Testis (tissue), 2 donors: ENCODE measurements at regions not wholly inside any gene's neighbourhood (a gene's known extent, or its start where the extent isn't known, plus 50 kb on each side); places are given as distances from the start of the nearest gene placed in this dataset.
A peak's percentile ranks its signal among the peaks of the same experiment; 100 is the strongest.

Experiments used
- DNase-seq: peaks from one replicate; pipeline ENCODE4 v3.0.0-alpha.2; 2019
- H3K27ac ChIP-seq, 2 donors: fragments of 200-600 bp; sonication (generic); one replicate each; pipeline ENCODE4 v1.5.1; 2019
- H3K27me3 ChIP-seq: fragments of 200-600 bp; sonication (generic); one replicate; pipeline ENCODE4 v1.5.1; 2019
- H3K36me3 ChIP-seq: fragments of 200-600 bp; sonication (generic); one replicate; pipeline ENCODE4 v1.5.1; 2017; ENCODE audit warnings: low read depth; ENCODE audit errors: missing control alignments
- H3K4me1 ChIP-seq: fragments of 200-600 bp; sonication (generic); one replicate; pipeline ENCODE4 v1.5.1; 2019
- H3K4me3 ChIP-seq, 2 donors: fragments of 200-600 bp; sonication (generic); one replicate each; pipeline ENCODE4 v1.5.1; 2017 to 2019
- H3K9me3 ChIP-seq: fragments of 200-600 bp; sonication (generic); one replicate; pipeline ENCODE4 v1.5.1; 2017
- POLR2A ChIP-seq: fragments of 450-650 bp; IDR thresholded peaks from one replicate; pipeline ENCODE4 v1.6.1; 2017; ENCODE audit warnings: antibody characterized with exemption, mild to moderate bottlenecking, moderate library complexity
- WGBS, 2 donors: methylation state at CpG; one replicate each; pipeline ENCODE4 v1.1.5; 2018; 5-methylcytosine and 5-hydroxymethylcytosine counted together
- intact Hi-C: fragments of 100-400 bp; cut with DNase I; formaldehyde crosslinking; loops from one replicate; pipeline ENCODE4 v1.15.1; 2023; ENCODE audit warnings: low total_unique reads
- TF ChIP-seq, protein P1 (sequence below), 3 experiments: fragments of 450-650 bp in 2 of 3; fragments of 200-600 bp in 1 of 3; sonication (generic) in 1 of 3; IDR thresholded peaks; one replicate each; pipeline ENCODE4 v1.5.1; 2016 to 2019; ENCODE audit warnings: antibody characterized with exemption in 3 of 3, mild to moderate bottlenecking in 2 of 3, moderate library complexity in 1 of 3

- Histone ChIP-seq H3K9me3 (no peaks in the 10 kb centered on the region), H3K4me1 (no peaks in the 10 kb centered on the region), H3K27me3 (no peaks in the 10 kb centered on the region), H3K27ac (no peak overlapping the region), H3K36me3 (no peaks in the 10 kb centered on the region), H3K4me3 (no peak overlapping the region)
- 30 to 31% methylated on average over 1 of the region's 1 CpG for WGBS, 2 donors
- no peak for DNase-seq
- intact Hi-C loops: no loop called here
- TF ChIP-seq POLR2A: no peak
- TF ChIP-seq, protein P1, sequence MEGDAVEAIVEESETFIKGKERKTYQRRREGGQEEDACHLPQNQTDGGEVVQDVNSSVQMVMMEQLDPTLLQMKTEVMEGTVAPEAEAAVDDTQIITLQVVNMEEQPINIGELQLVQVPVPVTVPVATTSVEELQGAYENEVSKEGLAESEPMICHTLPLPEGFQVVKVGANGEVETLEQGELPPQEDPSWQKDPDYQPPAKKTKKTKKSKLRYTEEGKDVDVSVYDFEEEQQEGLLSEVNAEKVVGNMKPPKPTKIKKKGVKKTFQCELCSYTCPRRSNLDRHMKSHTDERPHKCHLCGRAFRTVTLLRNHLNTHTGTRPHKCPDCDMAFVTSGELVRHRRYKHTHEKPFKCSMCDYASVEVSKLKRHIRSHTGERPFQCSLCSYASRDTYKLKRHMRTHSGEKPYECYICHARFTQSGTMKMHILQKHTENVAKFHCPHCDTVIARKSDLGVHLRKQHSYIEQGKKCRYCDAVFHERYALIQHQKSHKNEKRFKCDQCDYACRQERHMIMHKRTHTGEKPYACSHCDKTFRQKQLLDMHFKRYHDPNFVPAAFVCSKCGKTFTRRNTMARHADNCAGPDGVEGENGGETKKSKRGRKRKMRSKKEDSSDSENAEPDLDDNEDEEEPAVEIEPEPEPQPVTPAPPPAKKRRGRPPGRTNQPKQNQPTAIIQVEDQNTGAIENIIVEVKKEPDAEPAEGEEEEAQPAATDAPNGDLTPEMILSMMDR (IDR thresholded peaks at IDR 0.05): no peak
Measured at GRCh38 chr12:90888316-90888715, 66.7 kb downstream of the CCER1 start.

GRCh38 chr12:90883456-90883855, 71.5 kb downstream of the CCER1 start:
- Histone ChIP-seq H3K4me1 (no peaks in the 10 kb centered on the region), H3K36me3 (no peaks in the 10 kb centered on the region), H3K27ac (no peak overlapping the region), H3K4me3 (peak overlapping the region in 1 of 2 donors; percentile 9), H3K9me3 (no peaks in the 10 kb centered on the region), H3K27me3 (no peaks in the 10 kb centered on the region)
- intact Hi-C loops: no loop called here
- no peak for TF ChIP-seq POLR2A
- TF ChIP-seq, protein P1 (IDR thresholded peaks at IDR 0.05): no peak
- WGBS, 2 donors: 70 to 78% methylated on average over 4 of the region's 4 CpGs
- DNase-seq: no peak

GRCh38 chr12:90871726-90872096, 83.3 kb downstream of the CCER1 start:
- TF ChIP-seq, protein P1 (IDR thresholded peaks at IDR 0.05): no peak
- no peak for TF ChIP-seq POLR2A
- Histone ChIP-seq H3K27ac (no peak overlapping the region), H3K27me3 (no peaks in the 10 kb centered on the region), H3K4me1 (no peaks in the 10 kb centered on the region), H3K9me3 (no peaks in the 10 kb centered on the region), H3K36me3 (no peaks in the 10 kb centered on the region), H3K4me3 (no peak overlapping the region)
- no peak for DNase-seq
- intact Hi-C loops: no loop called here
- 76 to 79% methylated on average over 2 of the region's 2 CpGs for WGBS, 2 donors

GRCh38 chr12:90870971-90871725, 83.8 kb downstream of the CCER1 start:
- no peak overlapping the region for H3K4me3 ChIP-seq
- TF ChIP-seq, protein P1 (IDR thresholded peaks at IDR 0.05): no peak
- no peak for TF ChIP-seq POLR2A

DNA sequence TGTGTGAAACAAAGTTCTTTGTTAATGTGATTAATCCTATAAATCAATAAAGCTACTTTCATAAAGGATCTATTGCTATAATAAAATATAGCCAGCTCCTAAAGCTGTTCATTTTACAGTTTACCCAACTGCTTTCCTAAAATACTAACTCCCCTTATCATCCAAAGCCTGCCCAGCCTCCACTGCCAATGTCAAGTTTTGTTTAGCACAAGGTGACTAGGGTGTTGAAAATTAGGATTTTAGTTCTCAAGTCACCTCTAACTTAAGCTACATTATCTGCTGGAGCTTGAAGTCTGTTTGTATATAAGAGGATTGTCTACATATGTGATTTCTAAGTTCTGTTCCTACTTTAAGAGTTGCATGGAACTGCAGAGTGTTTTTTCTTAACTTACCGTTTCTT, 86.3 kb downstream of the CCER1 start:
- Histone ChIP-seq H3K27me3 (no peaks in the 10 kb centered on the region), H3K4me3 (no peak overlapping the region), H3K9me3 (no peaks in the 10 kb centered on the region), H3K36me3 (no peaks in the 10 kb centered on the region), H3K4me1 (no peaks in the 10 kb centered on the region), H3K27ac (no peak overlapping the region)
- WGBS, 2 donors: 69 to 76% methylated on average over 1 of the region's 1 CpG
- no peak for DNase-seq
- intact Hi-C loops: no loop called here
- TF ChIP-seq, protein P1 (IDR thresholded peaks at IDR 0.05): no peak
- no peak for TF ChIP-seq POLR2A

More at GRCh38 chr12:90870971-90871725, 83.8 kb downstream of the CCER1 start:
- no peak for DNase-seq
- no peaks in the 10 kb centered on the region for H3K4me1 ChIP-seq
- no peaks in the 10 kb centered on the region for H3K27me3 ChIP-seq
- 85 to 93% methylated on average over 1 of the region's 1 CpG for WGBS, 2 donors
- H3K27ac ChIP-seq: no peak overlapping the region
- H3K36me3 ChIP-seq: no peaks in the 10 kb centered on the region
- intact Hi-C loops: no loop called here
- H3K9me3 ChIP-seq: no peaks in the 10 kb centered on the region
